B cell (primary cell): ENCODE measurements at regions not wholly inside any gene's neighbourhood (a gene's known extent, or its start where the extent isn't known, plus 50 kb on each side); places are given as distances from the start of the nearest gene placed in this dataset.

ENCODE experiments used
- ATAC-seq: fragments of 200-7000 bp; cut with Tn5 transposase; one replicate; pipeline ENCODE4 v1.10.0; 2021; ENCODE audit warnings: low read depth, mild to moderate bottlenecking, moderate number of reproducible peaks, moderate library complexity
- CTCF ChIA-PET: fragments of 350-600 bp; sonication (Branson Sonifier 250); formaldehyde crosslinking; loops from one replicate; lab custom pipeline; 2021; ENCODE audit warnings: antibody characterized with exemption, inconsistent platforms; lab: Charles Lee
- POLR2A ChIA-PET: fragments of 350-600 bp; sonication (Branson Sonifier 250); formaldehyde crosslinking; loops from one replicate; lab custom pipeline; 2021; ENCODE audit warnings: antibody characterized with exemption; lab: Charles Lee
- DNase-seq: peaks from one replicate; pipeline ENCODE4 v3.0.0; 2013
- H2AFZ ChIP-seq: 2 replicates; pipeline ENCODE4 v1.6.1; 2012; ENCODE audit warnings: mild to moderate bottlenecking, low read depth, low read length; ENCODE audit not compliant: insufficient read depth, poor library complexity, severe bottlenecking
- H3K27ac ChIP-seq, 2 donors: 1 replicate in 1 of 2; 2 replicates in 1 of 2; pipeline ENCODE4 v1.5.1; 2012 to 2013; ENCODE audit warnings: low read length in 2 of 2, mild to moderate bottlenecking in 2 of 2, moderate library complexity in 1 of 2
- H3K27me3 ChIP-seq, 4 experiments: fragments of 200-600 bp in 1 of 4; sonication (generic) in 1 of 4; replicated peaks in 1 of 4; 1 replicate in 2 of 4; 2 replicates in 2 of 4; pipeline versions ENCODE4 v1.6.1 to v1.7.0; 2013 to 2016; ENCODE audit warnings: low read length in 3 of 4, mild to moderate bottlenecking in 2 of 4, mixed read lengths in 1 of 4, moderate library complexity in 1 of 4; ENCODE audit not compliant: insufficient read depth in 4 of 4, control insufficient read depth in 3 of 4; ENCODE audit errors: control extremely low read depth in 1 of 4
- H3K36me3 ChIP-seq, 2 experiments: replicated peaks in 1 of 2; 1 replicate in 1 of 2; 2 replicates in 1 of 2; pipeline versions ENCODE4 v1.6.1 to v1.7.1; 2013; ENCODE audit warnings: low read length in 1 of 2; ENCODE audit not compliant: insufficient read depth in 2 of 2, control insufficient read depth in 1 of 2; ENCODE audit errors: control extremely low read depth in 1 of 2, extremely low read depth in 1 of 2
- H3K4me1 ChIP-seq, 2 donors: fragments of 200-600 bp in 1 of 2; sonication (generic) in 1 of 2; 1 replicate in 1 of 2; 2 replicates in 1 of 2; pipeline versions ENCODE4 v1.5.1 to v1.6.1; 2013 to 2017; ENCODE audit warnings: low read length in 2 of 2; ENCODE audit not compliant: control insufficient read depth in 2 of 2, insufficient read depth in 2 of 2
- H3K4me2 ChIP-seq: replicated peaks from 2 replicates; pipeline ENCODE3; 2012; ENCODE audit warnings: mild to moderate bottlenecking, low read depth, low read length; ENCODE audit not compliant: poor library complexity, severe bottlenecking
- H3K4me3 ChIP-seq, 5 experiments: fragments of 200-600 bp in 1 of 5; sonication (generic) in 1 of 5; 1 replicate in 3 of 5; 2 replicates in 2 of 5; pipeline versions ENCODE4 v1.5.1 to v1.7.0; 2011 to 2016; ENCODE audit warnings: low read length in 4 of 5, mild to moderate bottlenecking in 4 of 5, low read depth in 2 of 5, control low read depth in 1 of 5, moderate library complexity in 1 of 5; ENCODE audit not compliant: insufficient read depth in 1 of 5; ENCODE audit errors: control extremely low read depth in 1 of 5, extremely low read depth in 1 of 5
- H3K79me2 ChIP-seq: fragments of 200-600 bp; sonication (generic); one replicate; pipeline ENCODE4 v1.6.0; 2016; ENCODE audit warnings: low read length; ENCODE audit not compliant: control insufficient read depth, insufficient read depth
- H3K9ac ChIP-seq: fragments of 200-600 bp; sonication (generic); 2 replicates; pipeline ENCODE4 v1.6.1; 2017; ENCODE audit warnings: mild to moderate bottlenecking, low read length, moderate library complexity
- H3K9me3 ChIP-seq, 3 donors: one replicate each; pipeline versions ENCODE4 v1.6.1 to v1.7.1; 2013; ENCODE audit warnings: low read length in 2 of 3; ENCODE audit not compliant: control insufficient read depth in 2 of 3, insufficient read depth in 1 of 3; ENCODE audit errors: control extremely low read depth in 1 of 3
- H4K20me1 ChIP-seq: 2 replicates; pipeline ENCODE4 v1.6.0; 2012; ENCODE audit warnings: mild to moderate bottlenecking, low read length; ENCODE audit not compliant: insufficient read depth, control insufficient read depth, poor library complexity, severe bottlenecking
- H3K27ac Mint-ChIP-seq: one replicate; pipeline ENCODE4 v1.8.0; 2021; ENCODE audit warnings: mixed read lengths
- H3K27me3 Mint-ChIP-seq: one replicate; pipeline ENCODE4 v1.8.0; 2021; ENCODE audit warnings: mixed read lengths
- H3K4me1 Mint-ChIP-seq: one replicate; pipeline ENCODE4 v1.8.0; 2021; ENCODE audit warnings: mixed read lengths
- H3K4me3 Mint-ChIP-seq: one replicate; pipeline ENCODE4 v1.8.0; 2021; ENCODE audit warnings: mixed read lengths
- H3K9me3 Mint-ChIP-seq: one replicate; pipeline ENCODE4 v1.8.0; 2022; ENCODE audit warnings: mixed read lengths; ENCODE audit not compliant: insufficient read depth
- EZH2 ChIP-seq: IDR thresholded peaks from 2 replicates; pipeline ENCODE4 v1.6.1; 2012; ENCODE audit warnings: borderline replicate concordance, low read depth, mild to moderate bottlenecking, moderate library complexity, low read length; ENCODE audit not compliant: insufficient read depth, poor library complexity, severe bottlenecking
- WGBS: methylation state at CpG from one replicate; pipeline ENCODE4 v1.1.5; 2013; ENCODE audit warnings: missing lambda C conversion rate; ENCODE audit not compliant: insufficient coverage; 5-methylcytosine and 5-hydroxymethylcytosine counted together
- intact Hi-C: fragments of 100-400 bp; cut with micrococcal nuclease; formaldehyde crosslinking; loops from one replicate; pipeline ENCODE4 v1.10.0; 2022
- TF ChIP-seq, protein P1 (sequence below): fragments of 200-600 bp; IDR thresholded peaks from one replicate; pipeline ENCODE4 v1.8.0; 2022; ENCODE audit warnings: antibody characterized with exemption, mild to moderate bottlenecking

DNA sequence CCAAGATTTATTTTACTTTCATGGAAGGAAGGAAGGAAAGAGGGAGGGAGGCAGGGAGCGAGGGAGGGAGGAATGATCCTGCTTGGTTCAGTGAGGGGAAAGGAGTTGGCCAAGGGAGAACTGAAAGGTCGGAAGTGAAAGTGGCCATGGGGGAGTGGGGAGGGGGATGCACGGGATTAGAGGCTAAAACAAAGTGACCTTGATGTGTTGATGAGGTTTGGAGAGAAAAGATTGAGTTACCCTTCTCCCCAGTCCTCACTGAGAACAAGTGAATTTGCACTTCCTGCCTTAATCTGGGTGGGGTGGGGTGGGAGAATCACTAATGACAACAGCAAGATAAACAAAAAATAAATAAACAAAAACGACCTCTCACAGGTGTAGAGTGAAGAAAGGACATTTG, 212.0 kb upstream of the TLE3 start:
- ChIA-PET CTCF (interaction anchor here (1.2 kb wide), 1 partner anchor 178 kb away, joined by 6 read pairs; no protein-coding TSS in a partner anchor), POLR2A (no interaction called here)
- no peak overlapping the region for H3K4me3 Mint-ChIP-seq
- H3K9me3 Mint-ChIP-seq = no peaks in the 10 kb centered on the region
- no peaks in the 10 kb centered on the region for H4K20me1 ChIP-seq
- 100% methylated on average over 2 of the region's 4 CpGs for WGBS
- H3K27me3 ChIP-seq = no peaks in the 10 kb centered on the region
- no peak overlapping the region for H3K4me2 ChIP-seq
- H3K36me3 ChIP-seq = no peaks in the 10 kb centered on the region
- peaks cover 28% of the 10 kb centered on the region for H3K4me1 Mint-ChIP-seq
- no peak overlapping the region for H3K27ac ChIP-seq
- TF ChIP-seq EZH2 = no peak
- TF ChIP-seq, protein P1, sequence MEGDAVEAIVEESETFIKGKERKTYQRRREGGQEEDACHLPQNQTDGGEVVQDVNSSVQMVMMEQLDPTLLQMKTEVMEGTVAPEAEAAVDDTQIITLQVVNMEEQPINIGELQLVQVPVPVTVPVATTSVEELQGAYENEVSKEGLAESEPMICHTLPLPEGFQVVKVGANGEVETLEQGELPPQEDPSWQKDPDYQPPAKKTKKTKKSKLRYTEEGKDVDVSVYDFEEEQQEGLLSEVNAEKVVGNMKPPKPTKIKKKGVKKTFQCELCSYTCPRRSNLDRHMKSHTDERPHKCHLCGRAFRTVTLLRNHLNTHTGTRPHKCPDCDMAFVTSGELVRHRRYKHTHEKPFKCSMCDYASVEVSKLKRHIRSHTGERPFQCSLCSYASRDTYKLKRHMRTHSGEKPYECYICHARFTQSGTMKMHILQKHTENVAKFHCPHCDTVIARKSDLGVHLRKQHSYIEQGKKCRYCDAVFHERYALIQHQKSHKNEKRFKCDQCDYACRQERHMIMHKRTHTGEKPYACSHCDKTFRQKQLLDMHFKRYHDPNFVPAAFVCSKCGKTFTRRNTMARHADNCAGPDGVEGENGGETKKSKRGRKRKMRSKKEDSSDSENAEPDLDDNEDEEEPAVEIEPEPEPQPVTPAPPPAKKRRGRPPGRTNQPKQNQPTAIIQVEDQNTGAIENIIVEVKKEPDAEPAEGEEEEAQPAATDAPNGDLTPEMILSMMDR = no peak
- H3K79me2 ChIP-seq = no peaks in the 10 kb centered on the region
- intact Hi-C loops = no loop called here
- no peak overlapping the region for H3K27ac Mint-ChIP-seq
- DNase-seq (no peak), ATAC-seq (no peak)
- peaks cover 0 to 2% (median 0%) of the 10 kb centered on the region in 3 donors for H3K9me3 ChIP-seq
- H3K4me3 ChIP-seq = no peak overlapping the region
- H3K27me3 Mint-ChIP-seq = no peaks in the 10 kb centered on the region
- H3K4me1 ChIP-seq = peaks cover 18 to 20% of the 10 kb centered on the region in 2 donors
- H2AFZ ChIP-seq = no peak overlapping the region
- no peak overlapping the region for H3K9ac ChIP-seq

DNA sequence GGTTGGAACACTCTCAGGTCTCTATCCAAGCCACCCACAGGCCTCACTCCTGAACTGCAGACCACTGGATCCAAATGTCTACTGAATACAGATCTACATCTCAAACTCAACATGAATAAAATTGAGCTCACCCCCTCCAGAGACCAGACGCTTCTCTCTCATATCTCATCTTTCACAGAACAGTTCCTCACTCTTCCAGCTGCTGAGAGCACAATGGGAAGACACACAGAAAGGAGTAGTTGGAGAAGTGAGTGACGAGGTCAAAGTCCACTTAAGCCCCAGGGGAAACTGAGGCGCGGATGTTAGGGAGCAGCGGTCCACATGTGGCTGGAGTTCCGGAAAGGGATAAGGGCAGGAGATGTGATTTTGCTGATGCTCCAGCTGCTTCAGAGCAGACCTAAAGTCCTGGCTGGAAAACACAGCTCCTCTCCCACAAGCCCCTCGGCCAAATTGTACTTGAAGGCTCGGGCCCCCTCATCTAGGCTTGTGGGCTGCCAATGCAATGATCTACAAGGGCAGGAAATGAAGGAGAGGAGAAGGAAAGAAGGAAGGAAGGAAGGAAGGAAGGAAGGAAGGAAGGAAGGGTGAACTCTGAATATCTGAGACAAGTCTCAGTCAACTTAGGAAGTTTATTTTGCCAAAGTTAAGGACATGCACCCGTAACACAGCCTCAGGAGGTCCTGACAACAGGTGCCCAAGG, 211.2 kb upstream of the TLE3 start:
- Histone ChIP-seq H3K27me3 (no peaks in the 10 kb centered on the region), H4K20me1 (no peaks in the 10 kb centered on the region), H3K9me3 (peaks cover 0 to 2% (median 0%) of the 10 kb centered on the region in 3 donors), H3K36me3 (no peaks in the 10 kb centered on the region), H3K9ac (no peak overlapping the region), H3K27ac (no peak overlapping the region), H3K4me1 (peaks cover 18 to 20% of the 10 kb centered on the region in 2 donors), H3K4me2 (peak overlapping the region; percentile 33), H3K4me3 (no peak overlapping the region), H3K79me2 (no peaks in the 10 kb centered on the region), H2AFZ (no peak overlapping the region)
- intact Hi-C loops = loop anchor here (1.0 kb wide), 1 partner anchor 10 kb away; no protein-coding TSS in a partner anchor
- peak overlapping the region; percentile 53 for H3K4me3 Mint-ChIP-seq
- H3K9me3 Mint-ChIP-seq = no peaks in the 10 kb centered on the region
- WGBS = 89% methylated on average over 6 of the region's 9 CpGs
- TF ChIP-seq, protein P1 = no peak
- TF ChIP-seq EZH2 = no peak
- POLR2A ChIA-PET = interaction anchor here (0.6 kb wide), 1 partner anchor 16 kb away, joined by 15 read pairs; no protein-coding TSS in a partner anchor
- H3K27ac Mint-ChIP-seq = peak overlapping the region; percentile 62
- CTCF ChIA-PET = interaction anchor here (0.6 to 1.2 kb wide), 4 partner anchors 10 to 234 kb away, joined by 3 to 6 read pairs (median 6); no protein-coding TSS in a partner anchor
- H3K27me3 Mint-ChIP-seq = no peaks in the 10 kb centered on the region
- peaks cover 28% of the 10 kb centered on the region for H3K4me1 Mint-ChIP-seq
- ATAC-seq (no peak), DNase-seq (no peak)
